ENCODE measurements at regions not wholly inside any gene's neighbourhood (a gene's known extent, or its start where the extent isn't known, plus 50 kb on each side); places are given as distances from the start of the nearest gene placed in this dataset.

- TF ChIP-seq CTCF (IDR thresholded peaks at IDR 0.05; ENCODE audit: extremely low read depth in 1 of 2, insufficient read depth in 1 of 2, low read depth in 1 of 2, low read length in 2 of 2) (no peak), EZH2 (IDR thresholded peaks at IDR 0.05; ENCODE audit: borderline replicate concordance, low read depth, low read length, severe bottlenecking) (no peak), JUN (IDR thresholded peaks at IDR 0.05; ENCODE audit: borderline replicate concordance, insufficient read depth, insufficient read length, low read depth) (no peak), POLR2AphosphoS5 (IDR thresholded peaks at IDR 0.05; ENCODE audit: insufficient read depth, low read depth, low read length) (no peak), POLR2A (IDR thresholded peaks at IDR 0.05; ENCODE audit: low read depth, low read length) (no peak), GATA2 (IDR thresholded peaks at IDR 0.05; ENCODE audit: insufficient read depth, insufficient read length, low read depth, low read length) (no peak), MYC (IDR thresholded peaks at IDR 0.05; ENCODE audit: low read depth, low read length) (no peak), FOS (IDR thresholded peaks at IDR 0.05; ENCODE audit: borderline replicate concordance, insufficient read depth, low read length) (no peak)
Observed at GRCh38 chr5:154603485-154603884, 125.5 kb upstream of the HAND1 start.

All from endothelial cell of umbilical vein (primary cell).